ENCODE measurements at regions not wholly inside any gene's neighbourhood (a gene's known extent, or its start where the extent isn't known, plus 50 kb on each side); places are given as distances from the start of the nearest gene placed in this dataset.

DNA sequence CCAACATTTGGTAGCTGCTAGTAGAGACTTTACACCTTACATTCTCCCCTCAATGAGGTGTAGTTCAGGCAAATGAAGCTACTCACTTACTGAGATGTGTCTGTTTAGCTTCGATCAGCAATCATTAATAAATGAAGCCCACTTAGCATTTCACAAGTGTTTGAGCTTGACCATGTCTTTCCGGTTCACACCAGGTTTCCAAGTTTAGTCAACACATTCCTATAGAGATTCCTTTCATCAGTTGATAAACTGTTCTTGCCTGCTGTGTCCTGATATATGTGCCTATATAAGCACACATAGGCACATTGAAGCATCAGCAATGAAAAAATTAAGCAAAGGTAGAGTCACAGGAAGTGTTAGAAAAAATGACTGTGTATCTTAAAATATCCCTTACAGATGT is 150.0 kb downstream of the BTBD3 start:
- Histone ChIP-seq H3K9me3 (peaks cover 11 to 12% of the 10 kb centered on the region in 2 donors), H3K27me3 (no peaks in the 10 kb centered on the region), H3K27ac (no peak overlapping the region), H3K4me1 (no peaks in the 10 kb centered on the region), H3K4me3 (no peak overlapping the region), H3K36me3 (no peaks in the 10 kb centered on the region)
- TF ChIP-seq POLR2A (IDR thresholded peaks at IDR 0.05) (no peak), POLR2AphosphoS5 (IDR thresholded peaks at IDR 0.05) (no peak)
- TF ChIP-seq, protein P1, sequence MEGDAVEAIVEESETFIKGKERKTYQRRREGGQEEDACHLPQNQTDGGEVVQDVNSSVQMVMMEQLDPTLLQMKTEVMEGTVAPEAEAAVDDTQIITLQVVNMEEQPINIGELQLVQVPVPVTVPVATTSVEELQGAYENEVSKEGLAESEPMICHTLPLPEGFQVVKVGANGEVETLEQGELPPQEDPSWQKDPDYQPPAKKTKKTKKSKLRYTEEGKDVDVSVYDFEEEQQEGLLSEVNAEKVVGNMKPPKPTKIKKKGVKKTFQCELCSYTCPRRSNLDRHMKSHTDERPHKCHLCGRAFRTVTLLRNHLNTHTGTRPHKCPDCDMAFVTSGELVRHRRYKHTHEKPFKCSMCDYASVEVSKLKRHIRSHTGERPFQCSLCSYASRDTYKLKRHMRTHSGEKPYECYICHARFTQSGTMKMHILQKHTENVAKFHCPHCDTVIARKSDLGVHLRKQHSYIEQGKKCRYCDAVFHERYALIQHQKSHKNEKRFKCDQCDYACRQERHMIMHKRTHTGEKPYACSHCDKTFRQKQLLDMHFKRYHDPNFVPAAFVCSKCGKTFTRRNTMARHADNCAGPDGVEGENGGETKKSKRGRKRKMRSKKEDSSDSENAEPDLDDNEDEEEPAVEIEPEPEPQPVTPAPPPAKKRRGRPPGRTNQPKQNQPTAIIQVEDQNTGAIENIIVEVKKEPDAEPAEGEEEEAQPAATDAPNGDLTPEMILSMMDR (IDR thresholded peaks at IDR 0.05), result no peak
- intact Hi-C loops (cut with DNase I; ENCODE audit: low total_unique reads), result loop anchor here (10.0 kb wide), 1 partner anchor 343 kb away; no protein-coding TSS in a partner anchor
- no peak for DNase-seq (ENCODE audit: low spot score in 2 of 2)

DNA sequence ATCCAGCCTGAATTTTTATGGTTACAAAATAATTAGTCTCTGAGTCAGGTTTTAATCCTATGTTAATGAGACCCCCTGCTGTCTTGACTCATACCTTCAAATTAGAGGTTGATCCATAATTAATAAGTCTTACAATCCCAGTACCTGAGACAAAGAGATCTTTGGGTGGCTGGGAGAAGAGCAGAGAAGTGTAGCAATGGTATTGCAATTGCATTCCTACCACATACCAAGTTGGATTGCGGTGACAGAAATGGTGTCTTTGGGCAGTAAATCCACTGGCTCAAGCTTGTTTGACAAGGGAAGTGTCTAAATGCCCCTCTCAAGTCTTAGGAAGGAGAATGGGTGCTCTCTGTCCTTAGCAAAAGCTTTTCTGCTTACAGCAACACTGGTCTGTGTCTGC is 150.4 kb downstream of the BTBD3 start:
- H3K9me3 ChIP-seq, result peaks cover 11 to 12% of the 10 kb centered on the region in 2 donors
- intact Hi-C loops (cut with DNase I; ENCODE audit: low total_unique reads), result loop anchor here (10.0 kb wide), 1 partner anchor 343 kb away; no protein-coding TSS in a partner anchor

DNA sequence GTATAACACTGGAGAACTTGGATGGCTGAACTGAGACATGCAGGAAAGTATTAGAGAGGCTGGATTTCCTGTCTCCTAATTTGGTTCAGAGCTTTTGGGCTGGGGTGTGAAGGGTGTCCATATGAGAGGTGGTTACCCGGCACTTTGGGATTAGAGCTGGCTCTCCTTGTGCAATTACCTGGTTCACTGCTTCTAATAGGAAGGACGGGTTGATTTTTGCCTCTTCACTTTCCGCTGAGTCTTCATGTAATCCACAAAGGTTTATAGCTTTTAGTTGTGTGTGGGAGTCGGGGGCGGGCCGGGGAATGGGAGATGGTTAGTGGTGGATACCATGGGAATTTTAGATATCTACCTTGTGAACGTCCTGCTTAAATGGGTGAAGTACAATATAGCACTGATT is 151.5 kb downstream of the BTBD3 start:
- Histone ChIP-seq H3K9me3 (peaks cover 11 to 12% of the 10 kb centered on the region in 2 donors), H3K27me3 (no peaks in the 10 kb centered on the region), H3K4me1 (no peaks in the 10 kb centered on the region), H3K4me3 (no peak overlapping the region), H3K27ac (no peak overlapping the region), H3K36me3 (no peaks in the 10 kb centered on the region)
- DNase-seq (ENCODE audit: low spot score in 2 of 2), result no peak
- intact Hi-C loops (cut with DNase I; ENCODE audit: low total_unique reads), result loop anchor here (10.0 kb wide), 1 partner anchor 344 kb away; no protein-coding TSS in a partner anchor
- TF ChIP-seq POLR2AphosphoS5 (IDR thresholded peaks at IDR 0.05), result no peak
- TF ChIP-seq POLR2A (IDR thresholded peaks at IDR 0.05), result no peak
- TF ChIP-seq, protein P1 (IDR thresholded peaks at IDR 0.05), result no peak

More for the DNA sequence above, 150.4 kb downstream of the BTBD3 start:
- TF ChIP-seq POLR2A (IDR thresholded peaks at IDR 0.05), result no peak
- Histone ChIP-seq H3K27ac (no peak overlapping the region), H3K4me3 (no peak overlapping the region), H3K4me1 (no peaks in the 10 kb centered on the region), H3K36me3 (no peaks in the 10 kb centered on the region), H3K27me3 (no peaks in the 10 kb centered on the region)
- DNase-seq (ENCODE audit: low spot score in 2 of 2), result no peak

DNA sequence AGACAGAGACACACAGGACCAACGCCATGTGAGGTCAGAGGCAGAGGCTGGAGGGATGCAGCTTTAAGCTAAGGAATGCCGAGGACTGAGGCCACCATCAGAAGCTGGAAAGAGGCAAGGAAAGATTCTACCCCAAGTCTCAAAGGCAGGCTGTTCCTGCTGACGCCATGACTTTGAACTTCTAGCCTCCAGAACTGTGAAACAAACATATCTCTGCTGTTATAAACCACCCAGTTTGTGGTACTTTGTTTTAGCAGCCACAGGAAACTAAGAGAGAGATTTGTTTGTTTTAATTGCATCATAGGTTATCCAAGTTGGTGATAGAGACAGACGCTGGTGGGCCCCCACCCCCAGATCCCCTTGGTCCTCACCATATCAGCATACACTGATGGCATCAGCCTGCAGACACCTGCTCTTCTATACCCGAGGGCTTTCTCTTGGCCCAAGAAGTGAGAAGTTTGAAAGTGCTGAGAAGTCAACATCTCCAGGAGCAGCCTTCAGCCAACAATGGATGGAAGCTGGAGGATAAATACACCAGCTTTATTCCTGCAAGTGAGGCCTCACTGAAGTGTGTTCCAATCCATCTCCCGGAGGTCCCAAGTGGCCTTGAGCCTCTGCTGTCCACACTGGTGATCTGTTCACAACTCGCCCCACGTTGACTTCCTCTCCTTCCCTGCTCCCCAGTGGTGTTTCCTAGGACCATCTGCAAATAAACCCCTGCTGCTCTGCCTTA is 154.7 kb downstream of the BTBD3 start:
- TF ChIP-seq POLR2A (IDR thresholded peaks at IDR 0.05), result no peak
- no peak for TF ChIP-seq POLR2AphosphoS5 (IDR thresholded peaks at IDR 0.05)
- TF ChIP-seq, protein P1 (IDR thresholded peaks at IDR 0.05), result no peak
- Histone ChIP-seq H3K4me1 (no peaks in the 10 kb centered on the region), H3K27me3 (no peaks in the 10 kb centered on the region), H3K9me3 (no peaks in the 10 kb centered on the region), H3K27ac (no peak overlapping the region), H3K4me3 (no peak overlapping the region), H3K36me3 (no peaks in the 10 kb centered on the region)
- DNase-seq (ENCODE audit: low spot score in 2 of 2), result no peak
- intact Hi-C loops (cut with DNase I; ENCODE audit: low total_unique reads), result no loop called here

DNA sequence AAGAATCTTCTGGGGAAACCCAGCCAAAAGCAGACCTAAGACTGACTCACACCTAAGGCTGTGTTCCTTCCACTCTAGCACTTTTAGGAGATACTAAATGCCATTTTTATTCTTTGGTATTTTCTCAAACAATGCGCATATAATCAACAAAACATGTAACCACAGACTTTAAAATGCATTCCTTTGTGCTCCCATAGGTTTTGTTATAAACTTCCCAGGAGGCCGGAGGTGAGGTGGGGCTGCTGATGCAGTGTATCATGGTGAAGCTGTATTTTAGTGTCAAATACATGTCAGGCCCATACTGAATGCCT is 155.2 kb downstream of the BTBD3 start:
- DNase-seq (ENCODE audit: low spot score in 2 of 2), result no peak
- Histone ChIP-seq H3K36me3 (no peaks in the 10 kb centered on the region), H3K27me3 (no peaks in the 10 kb centered on the region), H3K9me3 (no peaks in the 10 kb centered on the region), H3K4me3 (no peak overlapping the region), H3K27ac (no peak overlapping the region), H3K4me1 (no peaks in the 10 kb centered on the region)
- intact Hi-C loops (cut with DNase I; ENCODE audit: low total_unique reads), result no loop called here
- TF ChIP-seq, protein P1 (IDR thresholded peaks at IDR 0.05), result no peak
- TF ChIP-seq POLR2A (IDR thresholded peaks at IDR 0.05) (no peak), POLR2AphosphoS5 (IDR thresholded peaks at IDR 0.05) (no peak)
